ENCODE measurements at regions not wholly inside any gene's neighbourhood (a gene's known extent, or its start where the extent isn't known, plus 50 kb on each side); places are given as distances from the start of the nearest gene placed in this dataset.

- TF ChIP-seq ARID4B (CRISPR knock-in tag; IDR thresholded peaks at IDR 0.05): no peak
These were observed 136.4 kb upstream of the KRAS start (continued) for GRCh38 chr12:25386831-25387731.

DNA sequence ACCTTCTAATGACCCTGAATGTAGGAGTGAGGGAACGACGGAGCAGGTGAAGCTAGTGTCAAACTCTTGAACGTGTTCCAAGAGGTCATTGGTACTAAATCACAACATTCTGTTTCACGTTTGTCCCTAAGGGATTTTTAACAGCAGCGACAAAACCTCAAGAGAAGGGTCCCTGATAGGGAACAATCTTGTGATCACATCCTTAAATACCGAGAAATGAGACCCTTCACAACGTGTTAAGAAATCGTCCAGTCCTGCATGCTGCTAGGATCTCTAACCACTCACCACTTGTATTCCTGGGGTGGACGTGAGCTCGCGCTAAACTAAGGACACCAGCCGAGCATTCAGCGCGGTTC, 134.1 kb upstream of the KRAS start:
- WGBS (ENCODE audit: insufficient coverage, low coverage, missing lambda C conversion rate): 59% methylated on average over 14 of the region's 14 CpGs
- intact Hi-C loops (cut with micrococcal nuclease): no loop called here
- no peaks in the 10 kb centered on the region for H4K20me1 ChIP-seq (replicated peaks; ENCODE audit: control insufficient read depth, insufficient read depth, low read length)
- no peaks in the 10 kb centered on the region for H3K9me3 ChIP-seq (replicated peaks; ENCODE audit: control insufficient read depth, insufficient read depth, low read depth, low read length)
- H3K36me3 ChIP-seq (ENCODE audit: control insufficient read depth, insufficient read depth, low read length): no peaks in the 10 kb centered on the region
- no peak for ATAC-seq
- CTCF ChIA-PET (ENCODE audit: low intra/inter-chr PET ratio): no interaction called here
- no peak overlapping the region for H3K27ac ChIP-seq (ENCODE audit: extremely low read depth, low read depth, low read length)
- no peaks in the 10 kb centered on the region for H3K79me2 ChIP-seq (ENCODE audit: control insufficient read depth, insufficient read depth, low read length)
- no peak overlapping the region; a peak in 1 of 4 replicates for H3K9ac ChIP-seq (ENCODE audit: insufficient read depth in 1 of 2, low read depth in 2 of 2, low read length in 2 of 2)
- H3K4me3 ChIP-seq: no peak overlapping the region
- DNase-seq (ENCODE audit: extremely low read depth in 1 of 4, low spot score in 3 of 4): no peak
- POLR2A ChIA-PET: interaction anchor here (0.5 to 1.8 kb wide), 4 partner anchors 11 to 266 kb away, joined by 3 to 6 read pairs (median 4); no protein-coding TSS in a partner anchor
- peaks cover 6 to 8% of the 10 kb centered on the region in 2 experiments for H3K27me3 ChIP-seq (ENCODE audit: control insufficient read depth in 2 of 2, insufficient read depth in 2 of 2, low read length in 2 of 2)
- no peak overlapping the region for H2AFZ ChIP-seq (ENCODE audit: low read depth, low read length)
- peaks cover 10 to 17% of the 10 kb centered on the region in 2 experiments; a peak in 4 of 5 replicates for H3K4me1 ChIP-seq (replicated peaks in 1 of 2; ENCODE audit: control insufficient read depth in 2 of 2, insufficient read depth in 2 of 2, low read length in 2 of 2)
- H3K9me1 ChIP-seq (ENCODE audit: control insufficient read depth, insufficient read depth, low read length): no peaks in the 10 kb centered on the region
- in situ Hi-C loops (cut with MboI): no loop called here
- no TSS peak for BruUV-seq (replicated peaks)
- FAIRE-seq: no peak
- H3K4me2 ChIP-seq (ENCODE audit: insufficient read depth, low read length): no peak overlapping the region; the same call in 1 of the 2 replicates
- TF ChIP-seq BCOR (IDR thresholded peaks at IDR 0.05) (no peak), ZNF224 (CRISPR knock-in tag; IDR thresholded peaks at IDR 0.05) (no peak), RCOR1 (IDR thresholded peaks at IDR 0.05; ENCODE audit: borderline replicate concordance in 1 of 2, low read depth in 2 of 2, low read length in 2 of 2) (no peak), ZBTB49 (CRISPR knock-in tag; IDR thresholded peaks at IDR 0.05; ENCODE audit: borderline replicate concordance) (no peak), TOE1 (IDR thresholded peaks at IDR 0.05; ENCODE audit: borderline replicate concordance) (no peak), TOE1 (CRISPR knock-in tag; IDR thresholded peaks at IDR 0.05; ENCODE audit: borderline replicate concordance, low read depth) (no peak), ZNF740 (CRISPR knock-in tag; IDR thresholded peaks at IDR 0.05) (no peak), ZNF740 (tag; IDR thresholded peaks at IDR 0.05) (no peak), ELK3 (CRISPR knock-in tag; IDR thresholded peaks at IDR 0.05) (no peak)
